Activated CD4-positive, CD25-positive, alpha-beta regulatory T cell treated with anti-CD3 and anti-CD28 coated beads, Interleukin-2, amount 50 U/mL, for 16 hours (primary cell): ENCODE measurements at regions not wholly inside any gene's neighbourhood (a gene's known extent, or its start where the extent isn't known, plus 50 kb on each side); places are given as distances from the start of the nearest gene placed in this dataset.

ENCODE experiments used
- DNase-seq: peaks from one replicate; pipeline ENCODE4 v3.0.0-alpha.2; 2020; ENCODE audit warnings: low read depth, low spot score

DNA sequence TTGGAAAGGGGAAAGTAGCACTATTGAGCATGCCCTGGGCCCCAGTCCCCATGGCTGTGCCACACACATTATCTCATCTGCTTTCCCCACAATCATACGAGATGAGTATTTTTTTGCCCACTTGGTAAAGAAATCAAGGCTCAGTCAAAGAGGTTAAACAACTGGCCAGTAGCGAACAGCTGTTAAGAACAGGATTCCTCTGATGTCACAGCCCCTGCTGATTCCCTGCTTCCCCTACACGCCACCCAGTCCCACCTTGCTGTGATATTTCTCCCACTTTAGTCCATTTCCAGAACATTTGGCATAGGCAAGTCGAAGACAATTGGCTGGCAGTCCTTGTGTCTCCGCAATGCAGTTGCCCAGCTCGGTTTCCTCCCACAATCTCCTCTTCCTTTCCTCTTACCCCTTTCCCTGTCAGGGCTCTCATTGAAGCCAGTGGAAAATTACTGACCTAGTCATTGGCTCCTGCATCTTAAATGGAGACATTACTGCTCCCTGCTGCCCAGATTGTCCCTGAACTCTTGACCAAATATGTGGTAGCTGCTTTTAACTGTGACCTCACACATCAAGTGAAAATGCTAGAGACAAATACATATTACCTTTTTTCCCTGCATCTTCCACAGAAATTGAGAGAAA, 56.5 kb upstream of the EEPD1 start:
- no peak for DNase-seq

DNA sequence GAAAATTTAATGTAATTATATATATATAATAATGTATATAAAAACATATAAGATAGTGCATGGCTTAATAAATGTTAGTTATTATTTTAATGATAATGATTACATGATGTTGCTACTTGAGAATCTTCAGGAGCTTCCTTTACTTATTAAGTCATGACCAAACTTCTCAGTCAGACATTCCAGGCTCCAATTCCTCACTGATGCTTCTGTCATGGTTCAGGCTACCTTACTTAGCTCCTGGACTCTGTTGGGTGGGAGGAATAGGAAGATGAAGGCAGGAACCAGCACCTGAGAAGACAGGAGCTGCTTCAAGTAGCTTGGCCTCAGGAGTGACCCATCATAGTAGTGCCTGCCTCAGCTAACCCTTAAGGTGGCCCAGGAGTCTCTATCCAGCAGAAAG, 55.0 kb upstream of the EEPD1 start:
- DNase-seq, result no peak

DNA sequence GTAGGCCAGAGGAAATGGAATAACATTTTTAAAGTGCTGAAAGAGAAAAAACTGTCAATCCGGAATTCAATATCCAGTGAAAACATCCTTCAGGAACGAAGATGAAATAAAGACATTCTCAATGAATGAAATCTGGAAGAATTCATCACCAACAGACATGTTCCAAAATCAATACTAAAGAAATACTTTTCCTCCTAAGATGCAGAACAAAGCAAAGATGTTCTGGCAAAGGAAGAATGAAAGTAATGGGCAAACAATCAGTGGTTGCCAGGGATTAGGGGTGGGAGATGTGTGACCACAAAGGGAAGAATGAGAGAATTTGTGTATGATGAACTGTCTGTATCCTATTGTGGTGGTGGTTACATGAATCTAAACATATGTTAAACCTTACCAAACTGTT, 52.8 kb upstream of the EEPD1 start:
- DNase-seq, result no peak

- no peak for DNase-seq
These were observed 52.4 kb upstream of the EEPD1 start for GRCh38 chr7:36100634-36101033.
